K562 (cell line): ENCODE measurements at regions not wholly inside any gene's neighbourhood (a gene's known extent, or its start where the extent isn't known, plus 50 kb on each side); places are given as distances from the start of the nearest gene placed in this dataset.

ENCODE experiments used
- FOS ChIP-seq: IDR thresholded peaks from 3 replicates; pipeline ENCODE4 v1.6.1; 2011; ENCODE audit not compliant: insufficient read length; ENCODE audit errors: extremely low read depth
- JUND ChIP-seq, 2 experiments: IDR thresholded peaks; 2 replicates in 1 of 2; 3 replicates in 1 of 2; pipeline ENCODE4 v1.6.1; 2011; ENCODE audit warnings: borderline replicate concordance in 2 of 2, low read depth in 2 of 2, low read length in 2 of 2, improper control_type of control experiment in 1 of 2, missing biosample characterization in 1 of 2, missing genetic modification characterization in 1 of 2, missing genetic modification reagents in 1 of 2
- MYNN ChIP-seq, 2 experiments: sonication (generic); formaldehyde crosslinking in 1 of 2; IDR thresholded peaks; 2 replicates each; pipeline versions ENCODE4 v1.5.0 to v1.6.1; 2016 to 2020; ENCODE audit warnings: antibody characterized with exemption in 1 of 2, missing genetic modification reagents in 1 of 2
- POLR2A ChIP-seq: fragments of 450-650 bp; conservative IDR thresholded peaks from 2 replicates; pipeline ENCODE4 v1.6.1; 2016
- POLR2AphosphoS5 ChIP-seq: IDR thresholded peaks from 2 replicates; pipeline ENCODE4 v1.6.1; 2011; ENCODE audit warnings: mild to moderate bottlenecking, low read depth, low read length, moderate library complexity; ENCODE audit not compliant: control insufficient read depth, insufficient read depth
- SAFB ChIP-seq: fragments of 200-400 bp; formaldehyde crosslinking; IDR thresholded peaks from 2 replicates; pipeline ENCODE4 v1.6.1; 2017; ENCODE audit warnings: low read depth, low read length, borderline replicate concordance
- TAF1 ChIP-seq: IDR thresholded peaks from 2 replicates; pipeline ENCODE4 v1.6.1; 2011; ENCODE audit warnings: mild to moderate bottlenecking, low read length, moderate library complexity; ENCODE audit not compliant: insufficient read depth, control insufficient read depth, severe bottlenecking; ENCODE audit errors: extremely low read depth
- ZFP30 ChIP-seq: fragments of 250-450 bp; sonication (Bioruptor Pico); IDR thresholded peaks from 2 replicates; pipeline ENCODE4 v1.8.0; 2022; ENCODE audit warnings: moderate library complexity, mild to moderate bottlenecking, inconsistent platforms, borderline replicate concordance
- TF ChIP-seq, protein P1 (sequence below): fragments of 250-450 bp; sonication (Bioruptor Pico); IDR thresholded peaks from 2 replicates; pipeline ENCODE4 v1.9.0; 2021; ENCODE audit warnings: mild to moderate bottlenecking
- TF ChIP-seq, protein P2 (sequence below): IDR thresholded peaks from 2 replicates; pipeline ENCODE4 v1.6.1; 2016; ENCODE audit warnings: missing genetic modification characterization, missing compliant biosample characterization
- TF ChIP-seq, protein P3 (sequence below): IDR thresholded peaks from 2 replicates; pipeline ENCODE4 v1.6.1; 2014; ENCODE audit warnings: antibody characterized with exemption

DNA sequence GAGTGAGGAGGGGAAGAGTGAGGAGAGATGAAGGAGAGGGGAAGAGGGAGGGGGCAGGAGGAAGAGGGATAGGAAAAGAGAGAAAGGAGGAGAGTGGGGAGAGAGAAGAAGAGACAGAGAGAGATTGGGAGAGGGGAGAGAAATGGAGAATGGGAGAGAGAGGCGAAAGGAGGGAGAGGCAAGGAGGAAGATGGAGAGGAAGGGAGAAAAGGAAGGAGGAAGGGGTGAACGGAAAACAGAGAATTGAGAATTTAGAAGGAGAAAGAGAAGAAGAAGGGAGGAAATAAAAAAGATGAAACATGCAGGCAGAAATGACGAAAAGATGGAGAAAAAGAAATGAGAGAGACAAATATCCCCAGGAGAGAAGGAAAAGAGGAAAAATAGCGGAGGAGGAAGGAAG lies 502.8 kb downstream of the MN1 start:
- TF ChIP-seq POLR2A (no peak), JUND (IDR thresholded peaks at IDR 0.05; ENCODE audit: borderline replicate concordance, low read depth, low read length) (no peak), JUND (tag; IDR thresholded peaks at IDR 0.05; ENCODE audit: borderline replicate concordance, low read depth, low read length) (no peak), POLR2AphosphoS5 (no peak), TAF1 (no peak), SAFB (no peak), ZFP30 (CRISPR knock-in tag) (no peak), MYNN (IDR thresholded peaks at IDR 0.05) (no peak), MYNN (CRISPR knock-in tag; IDR thresholded peaks at IDR 0.05) (no peak), FOS (no peak)
- TF ChIP-seq, protein P1, sequence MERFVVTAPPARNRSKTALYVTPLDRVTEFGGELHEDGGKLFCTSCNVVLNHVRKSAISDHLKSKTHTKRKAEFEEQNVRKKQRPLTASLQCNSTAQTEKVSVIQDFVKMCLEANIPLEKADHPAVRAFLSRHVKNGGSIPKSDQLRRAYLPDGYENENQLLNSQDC (CRISPR knock-in tag) = no peak
- TF ChIP-seq, protein P2, sequence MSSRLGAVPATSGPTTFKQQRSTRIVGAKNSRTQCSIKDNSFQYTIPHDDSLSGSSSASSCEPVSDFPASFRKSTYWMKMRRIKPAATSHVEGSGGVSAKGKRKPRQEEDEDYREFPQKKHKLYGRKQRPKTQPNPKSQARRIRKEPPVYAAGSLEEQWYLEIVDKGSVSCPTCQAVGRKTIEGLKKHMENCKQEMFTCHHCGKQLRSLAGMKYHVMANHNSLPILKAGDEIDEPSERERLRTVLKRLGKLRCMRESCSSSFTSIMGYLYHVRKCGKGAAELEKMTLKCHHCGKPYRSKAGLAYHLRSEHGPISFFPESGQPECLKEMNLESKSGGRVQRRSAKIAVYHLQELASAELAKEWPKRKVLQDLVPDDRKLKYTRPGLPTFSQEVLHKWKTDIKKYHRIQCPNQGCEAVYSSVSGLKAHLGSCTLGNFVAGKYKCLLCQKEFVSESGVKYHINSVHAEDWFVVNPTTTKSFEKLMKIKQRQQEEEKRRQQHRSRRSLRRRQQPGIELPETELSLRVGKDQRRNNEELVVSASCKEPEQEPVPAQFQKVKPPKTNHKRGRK = peak; percentile 92
- TF ChIP-seq, protein P3, sequence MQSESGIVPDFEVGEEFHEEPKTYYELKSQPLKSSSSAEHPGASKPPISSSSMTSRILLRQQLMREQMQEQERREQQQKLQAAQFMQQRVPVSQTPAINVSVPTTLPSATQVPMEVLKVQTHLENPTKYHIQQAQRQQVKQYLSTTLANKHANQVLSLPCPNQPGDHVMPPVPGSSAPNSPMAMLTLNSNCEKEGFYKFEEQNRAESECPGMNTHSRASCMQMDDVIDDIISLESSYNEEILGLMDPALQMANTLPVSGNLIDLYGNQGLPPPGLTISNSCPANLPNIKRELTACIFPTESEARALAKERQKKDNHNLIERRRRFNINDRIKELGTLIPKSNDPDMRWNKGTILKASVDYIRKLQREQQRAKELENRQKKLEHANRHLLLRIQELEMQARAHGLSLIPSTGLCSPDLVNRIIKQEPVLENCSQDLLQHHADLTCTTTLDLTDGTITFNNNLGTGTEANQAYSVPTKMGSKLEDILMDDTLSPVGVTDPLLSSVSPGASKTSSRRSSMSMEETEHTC = no peak
